HG02571 (cell line): ENCODE measurements at regions not wholly inside any gene's neighbourhood (a gene's known extent, or its start where the extent isn't known, plus 50 kb on each side); places are given as distances from the start of the nearest gene placed in this dataset.

Source experiments
- ATAC-seq: cut with Tn5 transposase; IDR thresholded peaks from one replicate; pipeline ENCODE4 v1.9.1; 2021; ENCODE audit warnings: mild to moderate bottlenecking, moderate library complexity; ENCODE audit not compliant: unreplicated experiment

GRCh38 chr4:177103619-177104018 is 206.1 kb upstream of the NEIL3 start:
- no peak for ATAC-seq

- ATAC-seq: no peak
Observed at GRCh38 chr4:177105536-177105935, 204.1 kb upstream of the NEIL3 start.

GRCh38 chr4:177107288-177107921 is 202.3 kb upstream of the NEIL3 start:
- ATAC-seq: no peak

GRCh38 chr4:177108708-177109107 is 201.0 kb upstream of the NEIL3 start:
- ATAC-seq: no peak

DNA sequence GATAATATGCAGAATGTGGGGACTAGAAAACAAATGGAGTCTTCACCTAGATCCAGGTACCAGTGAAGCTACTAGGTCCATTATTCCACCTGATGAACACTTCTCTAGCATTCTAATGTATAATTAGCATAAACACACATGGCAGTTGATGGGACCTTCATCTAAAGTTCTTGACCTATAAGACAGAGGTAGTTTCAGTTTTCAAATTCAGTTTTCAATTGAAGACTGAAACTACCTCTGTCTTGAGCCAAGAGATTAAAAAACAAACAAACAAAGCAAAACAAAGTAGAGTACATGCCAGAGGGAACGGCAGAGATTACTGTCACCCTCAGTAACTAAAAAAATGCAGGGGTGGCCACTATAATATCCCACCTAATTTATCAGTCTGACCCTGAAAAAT is 199.9 kb upstream of the NEIL3 start:
- no peak for ATAC-seq

GRCh38 chr4:177116161-177116560 is 193.5 kb upstream of the NEIL3 start:
- ATAC-seq: no peak

- ATAC-seq: no peak
Observed at GRCh38 chr4:177117256-177117655, 192.4 kb upstream of the NEIL3 start.

DNA sequence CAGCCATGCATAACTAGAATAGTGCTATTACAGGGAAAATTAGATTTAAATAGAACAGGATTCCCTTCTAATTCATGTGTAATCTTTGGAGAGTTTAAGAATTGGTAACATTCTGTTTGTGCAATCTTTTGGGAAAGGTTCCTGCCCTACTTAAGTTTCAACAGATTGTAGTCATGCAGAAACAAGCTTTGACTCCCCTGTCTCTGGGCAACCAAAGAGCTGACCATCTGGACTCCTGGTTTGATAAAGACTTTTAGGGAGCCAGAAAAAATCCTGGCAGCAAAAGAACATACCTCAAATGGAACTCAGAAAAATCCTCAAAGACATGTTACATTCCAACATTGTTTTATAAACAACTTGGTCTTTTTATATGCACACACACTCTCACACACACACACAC is 191.1 kb upstream of the NEIL3 start:
- ATAC-seq: no peak

GRCh38 chr4:177119021-177119471 is 190.6 kb upstream of the NEIL3 start:
- no peak for ATAC-seq

GRCh38 chr4:177119691-177120090 is 190.0 kb upstream of the NEIL3 start:
- no peak for ATAC-seq

DNA sequence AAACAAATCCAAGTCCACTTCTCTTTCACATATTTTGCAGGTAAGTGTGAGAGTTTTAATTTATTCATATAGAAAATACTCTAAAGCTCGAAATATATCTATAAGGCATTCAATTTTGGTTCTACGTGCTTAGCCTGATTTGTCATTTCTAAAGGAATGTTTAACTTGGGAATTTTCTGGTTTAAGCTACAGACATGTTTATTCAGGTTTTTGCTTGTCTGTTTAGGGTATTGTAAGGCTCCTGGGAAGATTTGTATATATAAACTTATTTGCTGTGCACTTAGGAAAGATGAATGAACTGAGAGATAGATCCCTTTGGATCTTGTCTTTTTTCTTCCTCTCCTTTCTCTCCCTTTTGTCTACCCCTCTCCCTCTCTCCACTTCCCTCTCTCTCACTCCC is 185.9 kb upstream of the NEIL3 start:
- ATAC-seq: no peak

GRCh38 chr4:177124349-177125064 is 185.2 kb upstream of the NEIL3 start:
- no peak for ATAC-seq

GRCh38 chr4:177125656-177126055 is 184.0 kb upstream of the NEIL3 start:
- no peak for ATAC-seq

- no peak for ATAC-seq
Observed at GRCh38 chr4:177127658-177128057, 182.0 kb upstream of the NEIL3 start.

DNA sequence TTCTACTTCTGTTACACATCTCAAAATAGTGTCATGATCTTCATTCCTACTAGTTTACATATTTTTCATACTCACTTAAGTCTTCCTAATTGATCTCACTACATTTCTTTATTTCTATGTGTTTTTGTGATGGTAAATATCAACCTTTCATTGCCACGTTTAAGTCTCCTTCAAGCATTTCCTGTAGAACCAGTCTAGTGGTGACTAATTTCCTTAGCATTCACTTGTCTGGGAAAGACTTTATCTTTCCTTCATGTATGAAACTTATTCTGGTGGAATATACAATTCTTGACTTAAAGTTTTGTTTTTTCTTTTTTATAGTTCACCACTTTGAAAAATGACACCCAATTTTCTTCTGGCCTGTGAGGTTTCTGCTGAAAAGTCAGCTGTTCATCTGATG is 181.4 kb upstream of the NEIL3 start:
- no peak for ATAC-seq

GRCh38 chr4:177131736-177132135 is 177.9 kb upstream of the NEIL3 start:
- ATAC-seq: no peak

DNA sequence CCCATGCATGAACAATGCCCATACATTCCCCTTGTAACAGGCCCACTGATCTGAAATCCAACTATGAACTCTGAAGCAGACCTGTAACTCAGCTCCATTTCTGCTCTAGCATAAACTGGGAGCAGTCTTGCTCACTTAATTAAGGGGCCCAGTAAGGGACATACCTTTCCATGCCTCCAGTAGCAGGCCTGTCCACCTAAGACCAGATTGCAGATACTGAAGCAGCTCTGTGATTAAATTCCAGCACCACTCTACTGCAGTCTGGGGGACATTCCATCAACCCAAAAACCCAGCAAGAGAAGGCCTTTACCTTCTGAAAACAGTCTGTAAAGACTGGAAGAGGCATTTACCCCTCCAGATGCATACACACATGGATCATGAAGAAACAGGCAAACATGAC is 162.0 kb upstream of the NEIL3 start:
- ATAC-seq: no peak

DNA sequence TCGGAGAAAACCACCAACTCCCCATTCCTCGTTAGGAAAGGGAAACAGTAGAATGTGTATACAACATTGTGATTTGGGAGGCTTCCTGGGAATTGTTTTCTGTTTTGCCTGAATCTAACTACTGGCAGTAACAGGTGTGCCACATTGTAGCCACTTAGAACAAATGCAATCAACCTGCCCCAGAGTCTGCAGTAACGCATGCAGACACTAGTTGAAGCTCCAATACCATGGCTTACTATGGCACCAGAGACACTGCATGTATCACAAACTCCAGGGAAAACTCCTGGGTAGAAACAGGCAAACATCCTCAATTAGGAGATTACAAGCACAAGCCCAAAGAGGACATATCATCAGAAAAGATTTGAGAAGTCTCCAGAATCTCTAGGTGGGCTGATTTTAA is 154.2 kb upstream of the NEIL3 start:
- no peak for ATAC-seq

DNA sequence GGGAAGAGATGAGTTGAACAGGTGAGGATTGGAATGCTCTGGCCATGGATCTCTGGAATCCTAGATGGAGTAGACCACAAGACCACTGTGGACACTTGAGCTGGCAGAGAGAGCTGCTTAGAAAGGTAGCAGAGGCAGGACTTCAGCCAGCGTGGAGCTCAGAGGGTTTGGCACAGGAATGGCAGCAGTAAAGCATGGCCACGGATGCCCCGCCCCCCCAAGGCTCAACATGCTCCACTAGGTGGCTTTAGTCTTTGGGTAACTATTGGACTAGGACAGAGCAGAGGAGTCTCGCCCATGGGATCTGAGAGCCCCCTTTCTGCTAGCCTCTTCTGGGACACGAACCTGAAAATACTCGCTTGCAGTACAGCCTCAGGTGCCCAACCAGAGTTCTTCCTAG is 150.1 kb upstream of the NEIL3 start:
- no peak for ATAC-seq

GRCh38 chr4:177161781-177162180 is 147.9 kb upstream of the NEIL3 start:
- no peak for ATAC-seq

DNA sequence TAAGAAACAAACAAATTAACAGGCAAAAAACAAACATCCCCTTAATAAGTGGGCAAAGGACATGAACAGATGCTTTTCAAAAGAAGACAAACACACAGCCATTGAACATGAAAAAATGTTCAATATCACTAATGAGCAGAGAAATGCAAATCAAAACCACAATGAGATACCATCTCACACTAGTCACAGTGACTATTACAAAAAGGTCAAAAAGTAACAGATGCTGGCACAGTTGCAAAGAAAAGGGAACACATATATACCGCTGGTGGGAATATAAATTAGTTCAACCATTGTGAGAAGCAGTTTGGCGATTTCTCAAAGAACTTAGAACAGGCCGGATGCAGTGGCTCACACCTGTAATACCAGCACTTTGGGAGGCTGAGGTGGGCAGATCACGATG is 146.1 kb upstream of the NEIL3 start:
- ATAC-seq: no peak

GRCh38 chr4:177171588-177171987 is 138.1 kb upstream of the NEIL3 start:
- ATAC-seq: no peak

DNA sequence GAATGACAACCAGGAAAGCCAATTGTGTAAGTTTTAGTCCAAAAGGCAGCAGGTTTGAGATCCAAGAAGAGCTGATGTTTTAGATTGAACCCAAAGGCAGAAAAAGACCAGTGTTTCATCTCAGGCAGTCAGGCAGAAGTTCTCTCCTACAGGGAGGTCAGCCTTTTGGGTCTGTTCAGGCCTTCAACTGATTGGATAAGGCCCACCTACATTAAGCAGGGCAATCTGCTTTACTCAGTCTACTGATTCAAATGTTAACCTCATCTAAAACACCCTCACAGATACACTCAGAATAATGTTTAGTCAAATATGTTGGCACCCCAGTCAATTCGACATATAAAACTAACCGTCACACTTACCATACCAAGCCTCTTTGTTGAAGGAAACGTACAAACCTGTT is 134.2 kb upstream of the NEIL3 start:
- no peak for ATAC-seq
